GM18502 (cell line): ENCODE measurements at regions not wholly inside any gene's neighbourhood (a gene's known extent, or its start where the extent isn't known, plus 50 kb on each side); places are given as distances from the start of the nearest gene placed in this dataset.

Source experiments
- ATAC-seq: cut with Tn5 transposase; IDR thresholded peaks from one replicate; pipeline ENCODE4 v1.9.1; 2021; ENCODE audit warnings: mild to moderate bottlenecking; ENCODE audit not compliant: unreplicated experiment, poor library complexity

DNA sequence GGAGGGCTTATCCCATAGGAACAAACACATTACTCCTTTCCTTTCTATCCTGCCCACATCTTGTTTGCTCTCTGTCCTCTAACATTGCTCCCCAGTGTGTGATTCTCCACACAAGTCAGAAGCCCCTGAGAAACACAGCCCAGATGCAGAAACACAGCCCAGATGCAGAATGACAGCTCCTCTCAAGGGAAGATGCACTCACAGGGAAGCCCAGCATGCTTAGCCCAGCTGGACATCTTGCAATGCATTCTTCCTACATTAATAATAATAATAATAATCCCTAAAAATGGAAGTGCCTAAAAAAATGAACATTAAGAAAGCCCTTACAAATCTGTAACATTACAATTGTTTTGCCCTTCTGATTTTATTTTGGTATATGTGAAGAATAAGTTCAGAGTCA, 172.1 kb downstream of the CBLN2 start:
- ATAC-seq: no peak

DNA sequence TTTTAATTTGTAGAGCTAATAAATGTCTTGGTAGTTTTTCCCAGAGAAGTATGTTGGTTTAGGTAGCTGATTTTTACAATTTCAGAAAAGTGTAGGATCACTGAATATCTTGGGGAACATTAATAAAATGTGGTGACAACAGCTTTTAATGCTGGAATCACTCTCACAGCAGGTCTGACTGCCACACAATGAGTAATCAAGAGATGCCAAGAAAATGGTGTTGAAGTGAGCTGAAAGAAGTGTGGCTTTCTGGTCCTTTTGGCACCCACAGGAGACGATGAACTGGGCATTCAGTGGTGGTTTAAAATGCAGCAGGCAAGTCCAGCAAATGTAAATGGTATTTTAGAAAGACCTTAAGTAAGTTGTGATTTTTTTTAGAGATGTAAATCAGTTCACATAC, 175.8 kb downstream of the CBLN2 start:
- no peak for ATAC-seq

DNA sequence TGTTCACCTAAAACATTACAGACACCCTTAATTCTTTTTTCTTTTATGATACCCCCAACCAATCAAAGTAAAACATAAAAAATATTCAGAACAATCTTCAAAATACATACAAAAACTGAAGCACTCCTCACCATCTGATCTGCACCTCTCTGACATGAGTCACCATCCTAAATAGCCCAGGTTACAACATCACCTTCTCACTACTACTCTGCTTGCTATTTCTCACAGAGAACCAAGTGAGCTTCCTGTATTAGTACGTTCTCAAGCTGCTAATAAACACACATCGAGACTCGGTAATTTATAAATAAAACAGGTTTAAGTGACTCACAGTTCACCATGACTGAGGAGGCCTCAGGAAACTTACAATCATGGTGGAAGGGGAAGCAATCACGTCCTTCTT, 183.5 kb downstream of the CBLN2 start:
- ATAC-seq: no peak

DNA sequence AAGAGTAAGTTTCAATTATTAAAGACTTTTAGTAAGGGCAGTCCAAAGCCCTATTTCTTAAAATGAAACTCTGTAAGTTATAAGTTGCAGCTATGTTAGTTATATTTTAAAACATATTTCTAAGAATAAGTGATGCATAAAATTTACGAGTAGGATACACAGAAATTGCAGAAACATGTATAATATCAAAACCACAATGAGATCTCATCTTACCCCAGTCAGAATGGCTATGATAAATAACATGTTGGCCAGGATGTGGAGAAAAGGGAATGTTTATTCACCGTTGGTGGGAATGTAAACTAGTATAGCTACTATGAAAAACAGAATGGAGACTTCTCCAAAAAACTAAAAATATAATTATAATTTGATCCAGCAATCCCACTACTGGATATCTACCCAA, 201.2 kb downstream of the CBLN2 start:
- no peak for ATAC-seq

DNA sequence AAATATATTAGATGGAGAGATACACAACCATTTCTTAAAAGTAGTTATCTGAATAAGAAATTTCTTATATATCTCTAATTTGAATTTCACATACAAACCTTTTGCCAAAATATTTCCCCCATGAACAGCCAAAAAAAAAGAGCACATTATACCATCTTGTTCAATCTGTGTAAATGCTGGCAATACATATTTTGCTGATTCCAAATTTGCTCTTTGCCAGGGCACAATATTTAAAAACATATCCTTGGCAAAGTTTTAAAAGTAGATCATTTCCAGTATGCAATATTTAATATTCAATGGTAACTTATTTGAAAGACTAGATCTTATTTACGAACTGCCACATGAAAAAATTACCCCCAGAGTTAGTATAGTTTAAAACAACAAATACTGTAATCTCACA, 204.2 kb downstream of the CBLN2 start:
- ATAC-seq: no peak

DNA sequence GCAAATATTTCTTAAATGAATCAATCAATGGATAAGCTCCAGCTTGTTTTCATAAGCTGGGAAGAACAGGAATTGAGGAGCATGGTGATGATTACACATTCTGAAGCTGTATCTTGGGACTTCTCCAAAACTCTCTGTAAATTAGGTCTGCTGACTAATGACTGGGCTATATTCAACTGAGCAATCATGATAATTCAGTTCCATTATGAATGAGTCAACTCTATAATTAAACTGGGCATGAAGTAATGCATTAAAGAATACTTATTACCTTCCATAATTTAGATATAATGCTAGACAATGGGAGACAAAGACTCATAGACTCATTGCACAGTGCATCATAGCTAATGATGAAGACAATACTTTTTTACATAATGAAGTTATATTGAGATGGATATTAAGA, 207.4 kb downstream of the CBLN2 start:
- no peak for ATAC-seq

DNA sequence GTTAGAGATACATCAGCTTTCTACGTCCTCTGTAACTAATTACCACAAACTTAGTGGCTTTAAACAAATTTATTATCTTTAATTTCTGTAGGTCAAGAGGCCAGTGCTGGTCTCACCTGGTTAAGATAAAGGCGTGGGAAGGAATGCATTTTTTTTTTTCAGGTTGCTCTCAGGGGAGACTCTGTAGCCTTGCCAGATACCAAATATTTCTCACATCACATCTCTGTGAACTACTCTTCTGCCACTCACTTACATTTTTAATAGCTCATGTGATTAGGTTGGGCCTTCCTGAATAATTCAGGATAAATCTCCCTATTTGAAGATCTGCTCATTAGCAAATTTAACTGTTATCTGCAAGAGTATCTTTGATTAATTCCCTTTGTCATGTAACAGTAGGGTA, 214.6 kb downstream of the CBLN2 start:
- no peak for ATAC-seq

DNA sequence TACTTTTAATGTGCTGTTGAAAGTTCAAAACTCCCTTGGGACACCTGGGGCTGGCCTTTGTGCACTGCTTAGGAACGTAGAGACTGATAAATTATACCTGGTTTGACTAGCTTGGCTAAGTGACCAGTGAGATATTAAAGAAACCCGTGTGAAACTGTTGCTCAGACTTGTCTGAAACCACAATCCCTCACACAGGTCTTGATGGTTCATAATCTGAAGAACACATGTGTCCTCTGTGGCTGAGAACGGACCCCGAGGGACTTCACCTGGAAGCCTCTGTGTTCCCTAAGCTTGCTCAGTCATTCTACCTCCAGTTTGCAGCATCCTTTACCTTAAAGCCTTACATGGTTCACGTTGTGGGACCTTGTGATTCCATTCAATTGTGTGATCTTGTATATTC, 218.8 kb downstream of the CBLN2 start:
- ATAC-seq: no peak

DNA sequence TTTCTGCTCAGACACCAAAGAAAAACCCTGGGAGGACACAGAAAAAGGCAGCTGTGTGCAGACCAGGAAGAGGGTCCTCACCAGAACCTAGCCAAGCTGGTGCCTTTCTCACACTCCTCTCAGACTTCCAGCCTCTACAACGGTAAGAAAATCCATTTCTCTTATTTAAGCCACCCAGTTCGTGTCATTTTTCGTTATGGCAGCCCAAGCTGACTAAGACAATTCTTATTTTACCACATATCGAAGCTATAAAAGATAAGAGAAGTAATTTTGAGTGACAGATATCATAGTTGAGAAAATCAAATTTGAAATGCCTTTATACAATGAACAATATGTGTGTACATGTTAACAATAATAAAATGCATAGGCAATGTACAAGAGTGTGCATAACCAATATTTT, 219.5 kb downstream of the CBLN2 start:
- ATAC-seq: no peak

DNA sequence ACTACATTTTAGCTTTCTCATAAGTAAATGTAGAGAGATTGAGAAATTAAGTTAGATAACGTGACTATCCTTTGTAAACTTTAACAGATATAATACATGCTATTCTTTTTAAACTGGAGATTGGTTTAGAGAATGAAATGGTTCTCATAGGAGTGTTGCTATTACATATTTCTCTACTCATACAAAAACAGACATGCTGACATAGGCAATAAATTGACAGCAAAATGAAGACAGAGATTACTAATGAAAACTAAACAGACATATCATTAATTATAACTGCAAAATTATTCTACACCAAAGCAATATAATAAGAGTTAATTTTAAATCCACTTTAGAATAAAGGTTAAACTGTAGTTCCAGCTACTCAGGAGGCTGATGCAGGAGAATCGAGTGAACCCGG, 227.6 kb downstream of the CBLN2 start:
- no peak for ATAC-seq

DNA sequence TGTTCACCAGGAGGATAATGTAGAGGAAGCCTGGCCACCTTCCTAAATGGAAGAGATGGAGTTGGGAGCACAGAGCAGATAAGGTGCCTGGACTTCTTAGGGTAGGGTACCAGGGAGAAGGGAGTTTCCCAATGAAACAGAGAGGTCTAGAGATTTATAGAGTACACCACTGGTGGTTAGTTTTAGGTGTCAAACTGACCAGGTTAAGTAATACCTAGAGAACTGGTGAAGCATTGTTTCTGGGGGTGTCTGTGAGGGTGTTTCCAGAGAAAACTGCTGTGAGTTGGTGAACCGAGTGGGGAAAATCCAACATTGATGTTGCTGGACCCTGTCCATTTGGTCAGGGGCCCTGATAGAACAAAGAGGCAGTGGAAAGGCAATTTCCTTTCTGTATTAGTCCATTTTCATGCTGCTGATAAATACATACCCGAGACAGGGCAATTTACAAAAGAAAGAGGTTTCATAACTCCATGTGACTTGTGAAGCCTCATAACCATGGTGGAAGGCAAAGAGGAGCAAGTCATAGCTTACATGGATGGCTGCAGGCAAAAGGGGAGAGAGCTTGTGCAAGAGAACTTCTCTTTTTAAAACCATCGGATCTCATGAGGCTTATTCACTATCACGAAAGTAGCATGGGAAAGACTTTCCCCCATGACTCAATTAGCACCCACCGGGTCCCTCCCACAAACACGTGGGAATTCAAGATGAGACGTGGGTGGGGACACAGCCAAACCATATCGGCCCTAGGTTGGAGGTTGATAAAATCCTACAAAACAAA, 260.8 kb downstream of the CBLN2 start:
- no peak for ATAC-seq

DNA sequence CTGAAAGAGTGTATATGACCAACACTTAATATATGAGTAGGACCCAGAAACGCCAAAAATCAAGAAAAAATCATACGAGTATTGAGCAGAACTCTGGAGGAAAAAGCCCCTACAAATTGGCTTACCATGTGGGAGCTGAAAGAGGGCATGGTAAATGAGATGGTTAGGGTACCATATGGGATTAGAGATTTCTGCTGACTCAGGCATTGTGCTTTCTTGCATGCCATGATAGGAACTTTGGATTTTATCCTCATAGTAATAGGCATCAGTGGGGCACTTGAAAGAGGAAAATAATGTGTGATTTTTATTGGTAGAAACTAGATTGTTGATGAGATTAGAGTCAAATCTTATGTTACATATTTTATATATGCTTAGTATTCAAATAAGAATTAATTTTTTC, 271.1 kb downstream of the CBLN2 start:
- ATAC-seq: no peak

DNA sequence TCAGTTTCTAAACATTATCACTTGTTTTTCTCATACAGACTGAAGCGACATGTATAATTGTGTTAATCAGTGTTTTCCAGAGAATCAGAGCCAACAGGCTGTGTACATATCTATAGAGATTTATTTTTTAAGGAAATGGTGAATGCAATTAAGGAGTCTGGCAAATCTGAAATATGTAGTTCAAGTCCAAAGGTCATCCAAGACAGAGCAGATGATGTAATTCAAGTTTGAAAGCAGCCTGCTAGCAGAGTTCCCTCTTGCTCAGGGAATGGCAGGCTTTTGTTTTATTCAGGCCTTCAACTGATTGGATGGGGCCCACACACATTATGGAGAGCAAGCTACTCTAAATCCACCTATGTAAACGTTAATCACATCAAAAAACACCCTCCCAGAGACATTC, 282.6 kb downstream of the CBLN2 start:
- ATAC-seq: no peak

DNA sequence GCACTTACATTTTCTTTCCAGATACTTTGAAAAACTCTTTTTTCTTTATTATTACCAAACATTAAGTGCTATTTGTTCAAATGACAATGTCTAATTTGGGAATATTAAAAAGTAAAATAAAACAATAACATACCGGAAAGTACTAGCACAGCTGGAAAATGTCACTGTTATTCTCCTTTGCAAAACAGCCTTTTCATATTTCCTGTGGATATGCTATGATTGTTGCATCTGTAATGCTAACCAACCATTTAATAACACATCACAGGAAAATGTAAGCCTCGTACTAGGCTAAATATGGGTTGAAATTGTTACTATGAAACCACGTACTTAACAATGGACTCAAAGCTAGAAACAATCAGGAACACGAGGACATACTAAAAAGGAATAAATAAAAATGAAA, 298.1 kb downstream of the CBLN2 start:
- no peak for ATAC-seq

DNA sequence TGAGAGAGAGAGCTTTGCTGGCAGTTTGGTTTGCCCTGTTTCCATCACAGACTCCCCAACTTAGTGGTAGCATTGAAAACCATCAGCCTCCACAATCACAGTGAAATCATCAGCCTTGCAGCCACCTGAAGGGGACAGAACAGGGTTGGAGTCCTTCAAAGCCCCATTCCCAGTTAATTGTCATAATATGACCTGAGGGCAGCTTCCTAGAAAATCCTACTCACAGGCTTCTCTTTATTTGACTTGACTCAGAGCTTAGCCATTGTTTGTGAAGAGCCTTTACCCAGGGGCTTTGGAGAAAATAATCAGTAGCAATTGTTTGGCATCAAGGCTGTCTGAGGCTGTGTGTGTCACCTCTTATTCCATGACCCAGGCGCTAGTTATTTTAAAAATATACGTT, 308.7 kb downstream of the CBLN2 start:
- no peak for ATAC-seq

DNA sequence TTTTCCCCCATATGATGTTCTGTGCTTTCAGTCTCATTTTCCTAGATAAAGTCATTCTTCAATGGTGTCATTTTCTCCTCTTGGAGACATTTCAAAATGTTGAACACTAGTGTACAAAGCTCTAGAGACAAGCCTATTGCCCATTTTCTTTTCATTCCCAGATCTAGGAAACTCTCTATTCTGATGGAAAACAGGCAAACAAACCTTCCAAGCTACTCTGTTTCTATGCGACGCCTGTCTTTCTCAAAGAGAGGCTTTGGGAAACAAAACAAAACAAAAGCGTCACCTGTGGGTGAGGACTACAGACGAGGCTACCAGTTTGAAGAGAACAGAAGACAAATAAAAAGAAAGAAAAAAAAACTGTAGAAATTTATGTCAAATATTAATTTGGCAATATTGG, 311.0 kb downstream of the CBLN2 start:
- ATAC-seq: no peak

DNA sequence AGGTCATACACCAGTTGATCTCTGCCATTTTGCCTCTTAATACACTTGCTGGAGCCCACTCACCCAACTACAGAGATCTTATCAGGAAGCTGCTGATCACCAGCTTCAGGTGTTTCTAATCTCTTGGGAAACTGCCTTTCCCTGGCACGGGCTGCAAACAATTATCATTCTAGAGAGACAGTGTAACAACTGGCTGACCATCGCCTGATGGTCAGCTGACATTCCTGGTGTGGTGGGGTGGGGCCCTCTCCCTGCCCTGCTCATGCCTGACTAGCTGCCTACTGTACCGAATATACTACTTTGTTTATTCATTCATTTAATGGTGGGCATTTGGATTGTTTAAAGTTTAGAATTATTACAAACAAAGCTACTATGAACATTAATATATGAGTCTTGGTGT, 311.5 kb downstream of the CBLN2 start:
- ATAC-seq: no peak

DNA sequence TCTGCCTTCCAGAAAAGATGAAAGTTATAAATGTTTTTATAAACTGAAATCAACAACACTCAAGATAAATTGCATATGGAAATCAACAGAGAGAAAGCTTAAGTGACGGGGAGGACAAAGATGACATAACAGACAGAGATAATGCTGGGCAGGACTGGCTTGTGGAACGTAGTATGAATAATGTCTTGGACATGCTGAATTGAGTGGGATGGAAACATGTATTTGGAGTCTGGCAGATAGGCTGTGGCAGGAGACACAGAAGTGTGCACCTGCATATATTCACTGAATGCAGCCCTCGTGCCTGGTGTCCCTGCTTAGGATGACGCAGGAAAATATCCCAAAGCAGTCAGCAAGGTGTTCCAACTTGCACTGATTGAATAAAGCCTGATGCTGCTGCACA, 318.2 kb downstream of the CBLN2 start:
- ATAC-seq: no peak

DNA sequence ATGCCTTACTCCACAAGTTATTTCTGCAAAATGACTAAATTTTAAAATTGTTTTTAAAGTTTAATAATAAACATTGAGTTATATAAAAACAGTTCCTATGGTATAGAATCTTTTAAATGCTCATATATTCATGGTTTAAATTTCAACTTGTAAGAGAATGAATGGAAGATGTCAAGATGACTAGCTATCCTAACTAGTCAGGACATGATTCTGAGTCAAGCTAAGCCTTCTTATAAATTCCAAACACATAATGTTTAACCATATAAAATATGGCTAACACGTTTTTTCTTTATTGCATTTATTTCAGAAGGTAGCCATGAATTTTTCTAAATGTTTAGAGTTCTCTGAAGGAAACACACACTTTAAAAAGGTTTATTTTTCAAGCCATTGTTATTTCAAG, 320.4 kb downstream of the CBLN2 start:
- no peak for ATAC-seq

DNA sequence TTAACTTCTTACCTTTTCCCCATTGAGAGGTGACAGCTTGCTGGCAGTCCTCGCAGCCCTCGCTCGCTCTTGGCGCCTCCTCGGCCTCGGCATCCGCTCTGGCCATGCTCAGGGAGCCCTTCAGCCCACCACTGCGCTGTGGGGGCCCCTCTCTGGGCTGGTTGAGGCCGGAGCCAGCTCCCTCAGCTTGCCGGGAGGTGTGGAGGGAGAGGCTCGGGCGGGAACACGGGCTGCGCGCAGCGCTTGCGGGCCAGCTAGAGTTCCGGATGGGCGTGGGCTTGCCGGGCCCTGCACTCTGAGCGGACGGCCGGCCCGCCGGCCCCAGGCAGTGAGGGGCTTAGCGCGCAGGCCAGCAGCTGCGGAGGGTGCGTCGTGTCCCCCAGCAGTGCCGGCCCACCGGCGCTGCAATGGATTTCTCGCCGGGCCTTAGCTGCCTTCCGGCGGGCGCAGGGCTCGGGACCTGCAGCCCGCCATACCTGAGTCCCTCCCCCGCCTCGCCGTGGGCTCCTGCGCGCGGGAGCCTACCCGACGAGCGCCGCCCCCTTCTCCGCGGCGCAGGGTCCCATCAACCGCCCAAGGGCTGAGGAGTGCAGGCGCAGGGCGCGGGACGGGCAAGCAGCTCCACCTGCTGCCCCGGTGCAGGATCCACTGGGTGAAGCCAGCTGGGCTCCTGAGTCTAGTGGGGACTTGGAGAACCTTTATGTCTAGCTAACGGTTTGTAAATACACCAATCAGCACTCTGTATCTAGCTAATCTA, 335.0 kb downstream of the CBLN2 start:
- no peak for ATAC-seq

DNA sequence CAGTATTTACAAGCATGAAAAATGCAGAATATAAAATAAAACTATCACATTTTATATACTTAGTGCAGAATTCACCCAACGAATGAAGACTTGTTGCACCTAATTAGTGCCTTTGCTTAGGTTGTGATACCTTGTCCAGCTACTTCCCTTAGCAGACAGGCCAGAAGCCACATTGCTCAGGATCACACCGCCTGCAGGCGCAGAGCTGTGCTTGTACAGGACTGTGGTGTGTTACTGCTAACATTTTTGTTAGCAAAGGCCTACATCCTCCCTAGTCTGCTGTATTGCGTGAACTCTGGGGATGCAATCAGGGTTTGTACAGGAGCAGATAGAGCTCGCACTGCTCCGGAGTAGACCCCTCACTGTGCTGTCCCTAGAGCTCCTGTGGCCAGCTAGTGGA, 336.9 kb downstream of the CBLN2 start:
- no peak for ATAC-seq

DNA sequence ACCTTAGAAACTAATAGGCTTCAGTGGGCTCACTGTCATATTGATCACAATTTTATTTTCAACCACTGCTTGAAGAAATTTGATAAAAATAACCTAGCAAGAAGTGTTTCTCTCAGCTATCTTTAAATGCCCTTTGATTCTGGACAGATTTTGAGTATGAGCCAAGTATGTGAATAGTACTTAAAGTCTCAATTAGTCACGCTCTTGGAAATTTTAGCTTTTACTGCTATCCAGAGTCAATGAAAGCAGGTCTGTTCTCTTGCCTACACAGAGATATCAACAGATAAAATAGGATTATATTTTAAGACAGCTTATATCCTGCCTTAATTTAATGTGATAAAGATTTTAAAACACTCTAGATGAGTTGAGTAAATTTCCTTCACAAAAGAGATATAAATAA, 337.3 kb downstream of the CBLN2 start:
- no peak for ATAC-seq
